ENCODE measurements at regions not wholly inside any gene's neighbourhood (a gene's known extent, or its start where the extent isn't known, plus 50 kb on each side); places are given as distances from the start of the nearest gene placed in this dataset.

DNA sequence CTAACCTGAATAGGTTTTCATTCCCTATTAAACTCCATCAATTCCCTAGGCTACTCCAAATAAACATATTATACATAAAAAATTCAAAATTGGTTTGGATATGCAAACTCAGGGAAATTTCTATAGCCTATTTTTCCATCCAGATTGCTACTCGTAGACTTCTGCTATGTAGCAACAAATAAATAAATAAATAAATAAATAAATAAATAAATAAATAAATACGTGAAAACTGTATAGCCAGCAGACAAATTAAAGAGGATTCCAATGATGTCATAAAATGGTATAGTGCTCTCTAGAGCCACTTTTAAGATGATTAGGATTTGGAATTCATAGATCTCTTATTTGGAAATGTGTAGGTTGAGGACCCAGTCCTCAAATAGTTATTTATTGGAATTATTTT is 1193.2 kb upstream of the NUDT12 start:
- Histone ChIP-seq H4K20me1 (ENCODE audit: insufficient read depth, low read length) (no peaks in the 10 kb centered on the region), H3K27ac (ENCODE audit: low read depth, low read length, poor library complexity, severe bottlenecking) (no peak overlapping the region), H3K9me2 (ENCODE audit: insufficient read depth, low read length) (no peaks in the 10 kb centered on the region), H3K4me3 (ENCODE audit: low read depth, low read length, poor library complexity, severe bottlenecking) (no peak overlapping the region), H3K4me1 (ENCODE audit: insufficient read depth, low read length, poor library complexity, severe bottlenecking) (no peaks in the 10 kb centered on the region), H3K36me3 (ENCODE audit: insufficient read depth, low read length) (no peaks in the 10 kb centered on the region), H3K79me2 (ENCODE audit: insufficient read depth, low read depth, low read length) (no peaks in the 10 kb centered on the region), H3K4me2 (ENCODE audit: low read length) (no peak overlapping the region), H3K9me3 (ENCODE audit: low read length) (no peaks in the 10 kb centered on the region), H2AFZ (ENCODE audit: low read length) (no peak overlapping the region)
- TF ChIP-seq EZH2phosphoT487 (IDR thresholded peaks at IDR 0.05; ENCODE audit: borderline replicate concordance, low read depth, low read length): no peak
- TF ChIP-seq, protein P1, sequence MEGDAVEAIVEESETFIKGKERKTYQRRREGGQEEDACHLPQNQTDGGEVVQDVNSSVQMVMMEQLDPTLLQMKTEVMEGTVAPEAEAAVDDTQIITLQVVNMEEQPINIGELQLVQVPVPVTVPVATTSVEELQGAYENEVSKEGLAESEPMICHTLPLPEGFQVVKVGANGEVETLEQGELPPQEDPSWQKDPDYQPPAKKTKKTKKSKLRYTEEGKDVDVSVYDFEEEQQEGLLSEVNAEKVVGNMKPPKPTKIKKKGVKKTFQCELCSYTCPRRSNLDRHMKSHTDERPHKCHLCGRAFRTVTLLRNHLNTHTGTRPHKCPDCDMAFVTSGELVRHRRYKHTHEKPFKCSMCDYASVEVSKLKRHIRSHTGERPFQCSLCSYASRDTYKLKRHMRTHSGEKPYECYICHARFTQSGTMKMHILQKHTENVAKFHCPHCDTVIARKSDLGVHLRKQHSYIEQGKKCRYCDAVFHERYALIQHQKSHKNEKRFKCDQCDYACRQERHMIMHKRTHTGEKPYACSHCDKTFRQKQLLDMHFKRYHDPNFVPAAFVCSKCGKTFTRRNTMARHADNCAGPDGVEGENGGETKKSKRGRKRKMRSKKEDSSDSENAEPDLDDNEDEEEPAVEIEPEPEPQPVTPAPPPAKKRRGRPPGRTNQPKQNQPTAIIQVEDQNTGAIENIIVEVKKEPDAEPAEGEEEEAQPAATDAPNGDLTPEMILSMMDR (conservative IDR thresholded peaks at IDR 0.05; ENCODE audit: low read length): no peak
- no peak for DNase-seq (ENCODE audit: low spot score)
- no TSS peak for BruUV-seq (replicated peaks)
- ChIA-PET CTCF (ENCODE audit: unreplicated experiment) (no interaction called here), POLR2A (no interaction called here)
- intact Hi-C loops (cut with micrococcal nuclease; ENCODE audit: unreplicated experiment): no loop called here

DNA sequence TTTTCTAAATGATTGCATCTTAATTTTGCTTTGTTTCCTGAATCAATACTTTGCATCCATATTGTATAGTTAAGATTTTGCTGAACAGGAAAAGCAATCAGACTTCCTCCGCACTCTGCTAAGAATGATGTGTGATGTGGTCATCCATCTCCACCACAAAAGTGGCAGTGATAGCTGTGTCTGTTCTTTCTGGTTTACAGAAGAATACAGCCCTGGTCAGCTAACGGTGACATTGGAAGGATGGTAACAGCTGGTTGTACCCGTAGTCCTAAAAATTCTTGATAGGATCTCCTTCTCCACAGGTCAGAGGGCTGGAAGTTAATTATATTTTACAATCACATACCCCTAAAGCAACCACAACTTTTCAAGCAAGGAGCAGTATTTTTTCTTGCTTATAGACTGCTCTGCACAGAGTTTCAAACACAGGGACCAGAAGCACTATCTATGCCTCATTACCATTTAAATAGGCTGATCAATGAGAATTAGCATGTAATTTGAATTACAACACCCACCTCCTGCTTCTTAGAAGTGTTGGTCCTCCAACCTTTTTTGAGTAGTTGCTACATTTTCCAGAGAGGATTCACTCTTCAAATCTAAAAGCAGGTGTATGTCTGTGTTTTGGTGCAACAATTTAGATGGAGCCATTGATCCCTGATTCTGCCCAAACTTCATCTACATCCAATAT is 1191.9 kb upstream of the NUDT12 start:
- Histone ChIP-seq H3K27ac (ENCODE audit: low read depth, low read length, poor library complexity, severe bottlenecking) (no peak overlapping the region), H2AFZ (ENCODE audit: low read length) (no peak overlapping the region), H3K4me1 (ENCODE audit: insufficient read depth, low read length, poor library complexity, severe bottlenecking) (no peaks in the 10 kb centered on the region), H3K79me2 (ENCODE audit: insufficient read depth, low read depth, low read length) (no peaks in the 10 kb centered on the region), H3K36me3 (ENCODE audit: insufficient read depth, low read length) (no peaks in the 10 kb centered on the region), H3K4me3 (ENCODE audit: low read depth, low read length, poor library complexity, severe bottlenecking) (no peak overlapping the region), H3K9me3 (ENCODE audit: low read length) (no peaks in the 10 kb centered on the region), H4K20me1 (ENCODE audit: insufficient read depth, low read length) (no peaks in the 10 kb centered on the region), H3K9me2 (ENCODE audit: insufficient read depth, low read length) (no peaks in the 10 kb centered on the region), H3K4me2 (ENCODE audit: low read length) (no peak overlapping the region)
- TF ChIP-seq, protein P1 (conservative IDR thresholded peaks at IDR 0.05; ENCODE audit: low read length): no peak
- TF ChIP-seq EZH2phosphoT487 (IDR thresholded peaks at IDR 0.05; ENCODE audit: borderline replicate concordance, low read depth, low read length): no peak
- intact Hi-C loops (cut with micrococcal nuclease; ENCODE audit: unreplicated experiment): no loop called here
- ChIA-PET POLR2A (no interaction called here), CTCF (ENCODE audit: unreplicated experiment) (no interaction called here)
- BruUV-seq (replicated peaks): no TSS peak
- DNase-seq (ENCODE audit: low spot score): no peak

DNA sequence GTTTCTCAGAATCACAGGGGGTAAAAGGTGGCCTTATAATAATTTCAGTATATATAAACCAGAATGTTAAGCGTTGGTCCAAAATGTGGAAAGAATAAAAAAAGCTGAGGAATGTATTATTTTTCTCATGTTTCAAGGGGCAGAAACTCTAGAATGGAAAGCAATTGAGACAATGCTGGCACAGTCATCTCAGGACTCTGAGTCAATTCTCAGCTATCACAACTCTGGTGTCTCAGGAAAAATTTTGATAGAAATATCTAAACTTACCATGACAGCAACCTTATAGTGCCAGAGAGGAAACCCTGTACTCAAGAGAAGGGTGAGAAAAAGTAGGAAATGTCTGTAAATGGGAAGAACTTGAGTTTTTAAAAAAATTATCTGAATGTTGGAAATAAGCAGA is 1189.4 kb upstream of the NUDT12 start:
- TF ChIP-seq, protein P1 (conservative IDR thresholded peaks at IDR 0.05; ENCODE audit: low read length): no peak
- no peak for TF ChIP-seq EZH2phosphoT487 (IDR thresholded peaks at IDR 0.05; ENCODE audit: borderline replicate concordance, low read depth, low read length)
- BruUV-seq (replicated peaks): no TSS peak
- H4K20me1 ChIP-seq (ENCODE audit: insufficient read depth, low read length): no peaks in the 10 kb centered on the region
- ChIA-PET CTCF (ENCODE audit: unreplicated experiment) (no interaction called here), POLR2A (no interaction called here)
- no peak overlapping the region for H3K4me3 ChIP-seq (ENCODE audit: low read depth, low read length, poor library complexity, severe bottlenecking)
- no peak for DNase-seq (ENCODE audit: low spot score)
- H3K9me3 ChIP-seq (ENCODE audit: low read length): no peaks in the 10 kb centered on the region
- H3K79me2 ChIP-seq (ENCODE audit: insufficient read depth, low read depth, low read length): no peaks in the 10 kb centered on the region
- no peak overlapping the region for H3K4me2 ChIP-seq (ENCODE audit: low read length)
- no peaks in the 10 kb centered on the region for H3K9me2 ChIP-seq (ENCODE audit: insufficient read depth, low read length)
- no peaks in the 10 kb centered on the region for H3K4me1 ChIP-seq (ENCODE audit: insufficient read depth, low read length, poor library complexity, severe bottlenecking)
- intact Hi-C loops (cut with micrococcal nuclease; ENCODE audit: unreplicated experiment): no loop called here
- no peak overlapping the region for H2AFZ ChIP-seq (ENCODE audit: low read length)
- no peaks in the 10 kb centered on the region for H3K36me3 ChIP-seq (ENCODE audit: insufficient read depth, low read length)
- no peak overlapping the region for H3K27ac ChIP-seq (ENCODE audit: low read depth, low read length, poor library complexity, severe bottlenecking)
